Nephron (organoid): ENCODE measurements at regions not wholly inside any gene's neighbourhood (a gene's known extent, or its start where the extent isn't known, plus 50 kb on each side); places are given as distances from the start of the nearest gene placed in this dataset.

Experiments used
- H3K27ac Mint-ChIP-seq, 3 experiments: 2 replicates each; pipeline ENCODE4 v1.8.0; 2020; ENCODE audit warnings: mixed read lengths in 3 of 3, mild to moderate bottlenecking in 2 of 3, moderate library complexity in 1 of 3
- H3K27me3 Mint-ChIP-seq: 2 replicates; pipeline ENCODE4 v1.8.0; 2021; ENCODE audit warnings: low read depth, mild to moderate bottlenecking, moderate library complexity, mixed read lengths
- H3K36me3 Mint-ChIP-seq: 2 replicates; pipeline ENCODE4 v1.8.0; 2020; ENCODE audit warnings: low read depth, mixed read lengths
- H3K4me1 Mint-ChIP-seq: 2 replicates; pipeline ENCODE4 v1.8.0; 2020; ENCODE audit warnings: mixed read lengths
- H3K4me3 Mint-ChIP-seq, 3 experiments: 2 replicates each; pipeline ENCODE4 v1.8.0; 2020; ENCODE audit warnings: mild to moderate bottlenecking in 3 of 3, mixed read lengths in 3 of 3, moderate library complexity in 2 of 3
- H3K9me3 Mint-ChIP-seq: 2 replicates; pipeline ENCODE4 v1.8.0; 2020; ENCODE audit warnings: mixed read lengths
- CTCF ChIP-seq, 3 experiments: fragments of 200-600 bp; sonication (generic); IDR thresholded peaks; one replicate each; pipeline ENCODE4 v1.5.0; 2021; ENCODE audit warnings: antibody characterized with exemption in 3 of 3; ENCODE audit not compliant: unreplicated experiment in 3 of 3

GRCh38 chr2:10520154-10520553 lies 72.0 kb upstream of the ODC1 start:
- TF ChIP-seq CTCF (IDR thresholded peaks at IDR 0.05; ENCODE audit: unreplicated experiment in 3 of 3), result peak in 2 of 3 experiments; percentile 14
- no peaks in the 10 kb centered on the region for H3K4me1 Mint-ChIP-seq
- H3K27ac Mint-ChIP-seq, result no peak overlapping the region
- H3K9me3 Mint-ChIP-seq, result peaks cover 14% of the 10 kb centered on the region
- H3K27me3 Mint-ChIP-seq, result no peaks in the 10 kb centered on the region
- peaks cover 7% of the 10 kb centered on the region for H3K36me3 Mint-ChIP-seq
- no peak overlapping the region for H3K4me3 Mint-ChIP-seq

GRCh38 chr2:10519394-10519740 lies 71.2 kb upstream of the ODC1 start:
- H3K36me3 Mint-ChIP-seq, result peaks cover 9% of the 10 kb centered on the region
- H3K4me3 Mint-ChIP-seq, result no peak overlapping the region
- H3K27ac Mint-ChIP-seq, result no peak overlapping the region
- no peak for TF ChIP-seq CTCF (IDR thresholded peaks at IDR 0.05; ENCODE audit: unreplicated experiment in 3 of 3)
- H3K9me3 Mint-ChIP-seq, result peaks cover 22% of the 10 kb centered on the region
- H3K4me1 Mint-ChIP-seq, result no peaks in the 10 kb centered on the region
- peaks cover 4% of the 10 kb centered on the region for H3K27me3 Mint-ChIP-seq

- H3K4me3 Mint-ChIP-seq, result no peak overlapping the region
- H3K4me1 Mint-ChIP-seq, result no peaks in the 10 kb centered on the region
- peaks cover 9% of the 10 kb centered on the region for H3K36me3 Mint-ChIP-seq
- TF ChIP-seq CTCF (IDR thresholded peaks at IDR 0.05; ENCODE audit: unreplicated experiment in 3 of 3), result no peak
- H3K27ac Mint-ChIP-seq, result no peak overlapping the region
- peaks cover 24% of the 10 kb centered on the region for H3K9me3 Mint-ChIP-seq
- H3K27me3 Mint-ChIP-seq, result peaks cover 7% of the 10 kb centered on the region
Observed at GRCh38 chr2:10518470-10519393, 70.6 kb upstream of the ODC1 start.

GRCh38 chr2:10517351-10518043 lies 69.4 kb upstream of the ODC1 start:
- Mint-ChIP-seq H3K4me3 (no peak overlapping the region), H3K27ac (no peak overlapping the region), H3K27me3 (peaks cover 7% of the 10 kb centered on the region), H3K36me3 (peaks cover 9% of the 10 kb centered on the region), H3K4me1 (no peaks in the 10 kb centered on the region), H3K9me3 (peaks cover 25% of the 10 kb centered on the region)
- no peak for TF ChIP-seq CTCF (IDR thresholded peaks at IDR 0.05; ENCODE audit: unreplicated experiment in 3 of 3)

GRCh38 chr2:10515887-10516286 lies 67.8 kb upstream of the ODC1 start:
- Mint-ChIP-seq H3K36me3 (peaks cover 9% of the 10 kb centered on the region), H3K4me3 (no peak overlapping the region), H3K4me1 (no peaks in the 10 kb centered on the region), H3K27me3 (peaks cover 7% of the 10 kb centered on the region), H3K9me3 (peaks cover 25% of the 10 kb centered on the region), H3K27ac (no peak overlapping the region)
- TF ChIP-seq CTCF (IDR thresholded peaks at IDR 0.05; ENCODE audit: unreplicated experiment in 3 of 3), result no peak
